GM10266 (cell line): ENCODE measurements at regions not wholly inside any gene's neighbourhood (a gene's known extent, or its start where the extent isn't known, plus 50 kb on each side); places are given as distances from the start of the nearest gene placed in this dataset.

Source experiments
- DNase-seq: peaks from one replicate; pipeline ENCODE4 v3.0.0; 2012; ENCODE audit errors: extremely low spot score
- CTCF ChIP-seq: IDR thresholded peaks from 2 replicates; pipeline ENCODE4 v1.5.1; 2012; ENCODE audit warnings: mild to moderate bottlenecking, low read depth; ENCODE audit not compliant: control insufficient read depth, insufficient read depth; ENCODE audit errors: missing control alignments

DNA sequence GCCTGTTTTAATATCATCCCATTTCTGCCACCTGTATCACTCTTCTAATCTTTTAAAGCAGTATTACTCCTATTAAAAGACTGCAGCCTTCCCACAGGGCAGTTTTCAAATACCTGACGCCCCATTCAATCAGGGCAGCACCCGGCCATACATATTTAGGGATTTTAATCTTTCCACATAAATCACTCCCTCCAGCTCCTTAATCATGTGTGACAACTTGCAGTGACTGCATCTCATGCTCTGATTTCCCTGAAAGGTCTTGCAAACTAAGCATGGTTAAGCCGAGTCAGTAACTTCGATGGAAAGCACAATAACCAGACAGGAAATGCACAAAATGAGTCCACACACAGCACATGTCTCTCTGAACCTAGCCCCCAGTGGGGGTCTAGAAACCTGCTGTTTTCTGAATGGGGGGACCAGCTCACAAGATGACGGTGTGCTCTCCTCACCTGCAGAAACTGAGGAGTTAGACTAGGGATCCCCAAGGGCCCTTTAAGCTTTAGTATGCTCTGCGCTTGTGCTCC, 116.9 kb upstream of the CREB1 start:
- TF ChIP-seq CTCF = no peak

DNA sequence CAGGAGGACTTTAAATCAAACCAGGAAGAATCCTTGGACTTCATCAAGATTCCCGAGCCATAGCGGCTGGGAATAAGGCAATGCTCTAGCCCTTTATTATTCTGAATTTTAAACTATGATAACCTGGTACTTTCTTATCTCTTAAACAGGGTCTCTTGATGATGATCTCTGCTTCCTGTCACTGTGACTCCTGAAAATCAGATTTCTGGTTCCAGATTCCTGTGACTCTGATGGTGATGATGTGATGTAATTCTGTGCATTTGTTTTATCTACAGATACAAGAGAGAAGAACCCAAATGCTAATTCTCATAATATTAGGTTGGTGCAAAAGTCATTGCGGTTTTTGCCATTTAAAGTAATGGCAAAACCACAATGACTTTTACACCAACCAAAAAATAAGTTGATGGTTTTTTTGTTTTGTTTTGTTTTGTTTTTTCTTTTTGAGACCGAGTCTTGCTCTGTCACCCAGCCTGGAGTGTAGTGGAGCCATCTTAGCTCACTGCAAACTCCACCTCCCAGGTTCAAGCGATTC, 116.3 kb upstream of the CREB1 start:
- no peak for DNase-seq
- no peak for TF ChIP-seq CTCF

More for the DNA sequence above, 116.9 kb upstream of the CREB1 start:
- no peak for DNase-seq

DNA sequence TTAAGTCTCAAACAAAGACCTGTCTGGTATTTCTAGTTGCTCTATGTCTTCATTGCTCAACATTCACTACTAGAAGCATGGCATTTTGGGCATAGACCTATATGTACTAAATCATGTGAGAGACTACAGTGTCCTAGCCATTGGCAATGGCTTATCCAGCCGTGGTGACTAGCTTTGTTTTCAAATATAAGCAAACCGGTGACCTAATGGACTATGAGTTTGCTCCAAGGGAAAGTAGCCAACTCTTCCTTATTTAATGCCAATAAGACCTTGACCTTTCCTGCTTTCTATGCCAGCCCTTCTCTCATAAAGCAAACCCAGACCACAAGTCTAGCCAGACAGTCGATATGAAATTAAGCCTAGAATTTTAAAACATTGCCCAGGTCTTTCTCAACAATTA, 113.7 kb upstream of the CREB1 start:
- DNase-seq = no peak
- TF ChIP-seq CTCF = no peak

DNA sequence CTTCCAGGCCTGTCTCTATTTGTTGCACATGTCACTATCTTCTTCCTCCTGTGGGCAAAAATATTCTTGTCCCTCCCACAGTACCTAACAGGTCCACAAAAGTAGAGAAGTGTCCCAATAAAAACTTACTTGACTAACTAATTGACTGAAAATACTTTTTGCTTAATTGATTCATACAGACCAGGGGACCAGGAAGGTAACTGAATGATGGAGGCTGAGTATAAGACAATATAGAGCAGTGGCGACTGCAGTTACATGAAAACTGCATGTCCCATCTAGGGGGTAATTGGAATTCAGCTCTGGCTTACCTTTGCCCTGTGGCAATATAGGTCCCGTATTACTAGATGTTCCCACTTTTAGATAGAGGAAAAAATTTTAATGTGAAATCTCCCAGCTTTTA, 112.9 kb upstream of the CREB1 start:
- no peak for TF ChIP-seq CTCF
- DNase-seq = no peak

- no peak for TF ChIP-seq CTCF
- DNase-seq = no peak
These were observed 112.5 kb upstream of the CREB1 start for GRCh38 chr2:207417301-207417718.

GRCh38 chr2:207418419-207418818, 111.3 kb upstream of the CREB1 start:
- no peak for TF ChIP-seq CTCF
- no peak for DNase-seq

DNA sequence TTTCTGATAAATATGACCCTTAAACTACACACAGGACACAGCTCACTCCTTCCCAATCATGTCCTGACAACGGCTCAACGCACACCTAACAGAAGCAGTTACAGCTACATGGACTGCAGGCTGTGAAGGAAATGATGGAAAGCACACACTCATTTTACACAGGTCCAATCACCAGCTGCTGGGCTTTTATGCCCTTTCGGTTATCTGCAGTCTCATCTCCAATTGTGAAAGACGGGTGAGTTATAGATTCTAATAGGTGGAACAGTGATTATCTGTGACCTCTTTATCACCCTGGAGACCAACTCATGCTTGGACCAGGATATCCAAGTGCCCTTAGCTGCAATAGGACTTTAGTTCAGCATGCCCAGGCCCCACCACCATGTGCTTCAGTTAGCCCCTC, 110.4 kb upstream of the CREB1 start:
- no peak for TF ChIP-seq CTCF
- DNase-seq = no peak
